Keratinocyte (primary cell): ENCODE measurements at regions not wholly inside any gene's neighbourhood (a gene's known extent, or its start where the extent isn't known, plus 50 kb on each side); places are given as distances from the start of the nearest gene placed in this dataset.

Source experiments
- DNase-seq: peaks from one replicate; pipeline ENCODE4 v3.0.0-alpha.2; 2011; ENCODE audit warnings: low read depth, missing footprints, low spot score
- FAIRE-seq: peaks from 2 replicates; lab custom pipeline; 2011; peaks lifted over from hg19 to GRCh38; lab: Jason Lieb, UNC
- H2AFZ ChIP-seq: 2 replicates; pipeline ENCODE4 v1.6.0; 2012; ENCODE audit warnings: low read length, control low read depth, inconsistent platforms; ENCODE audit not compliant: control insufficient read depth
- H3K27ac ChIP-seq: 2 replicates; pipeline ENCODE4 v1.5.1; 2011; ENCODE audit warnings: low read length; ENCODE audit not compliant: control insufficient read depth, insufficient read depth
- H3K27me3 ChIP-seq: 3 replicates; pipeline ENCODE4 v1.6.0; 2011; ENCODE audit warnings: low read length; ENCODE audit not compliant: control insufficient read depth, insufficient read depth; ENCODE audit errors: extremely low read depth
- H3K36me3 ChIP-seq, 2 experiments: 2 replicates in 1 of 2; 3 replicates in 1 of 2; pipeline ENCODE4 v1.5.1; 2011; ENCODE audit warnings: low read length in 2 of 2, mild to moderate bottlenecking in 1 of 2; ENCODE audit not compliant: control insufficient read depth in 2 of 2, insufficient read depth in 2 of 2; ENCODE audit errors: extremely low read depth in 1 of 2
- H3K4me1 ChIP-seq: 3 replicates; pipeline ENCODE4 v1.5.1; 2011; ENCODE audit warnings: low read length; ENCODE audit not compliant: control insufficient read depth, insufficient read depth; ENCODE audit errors: extremely low read depth
- H3K4me2 ChIP-seq: 3 replicates; pipeline ENCODE4 v1.6.0; 2011; ENCODE audit warnings: low read depth, low read length; ENCODE audit not compliant: control insufficient read depth, insufficient read depth; ENCODE audit errors: extremely low read depth
- H3K4me3 ChIP-seq, 3 experiments: fragments of 200-600 bp in 1 of 3; sonication (generic) in 1 of 3; 2 replicates in 2 of 3; 3 replicates in 1 of 3; pipeline ENCODE4 v1.5.1; 2011 to 2016; ENCODE audit warnings: low read length in 3 of 3, mild to moderate bottlenecking in 3 of 3, control low read depth in 2 of 3, inconsistent platforms in 1 of 3, low read depth in 1 of 3, mixed read lengths in 1 of 3, mixed run types in 1 of 3, moderate library complexity in 1 of 3; ENCODE audit not compliant: control insufficient read depth in 2 of 3, insufficient read depth in 2 of 3; ENCODE audit errors: extremely low read depth in 1 of 3
- H3K79me2 ChIP-seq: 2 replicates; pipeline ENCODE4 v1.6.0; 2012; ENCODE audit warnings: low read length; ENCODE audit not compliant: control insufficient read depth, insufficient read depth
- H3K9ac ChIP-seq: 3 replicates; pipeline ENCODE4 v1.6.0; 2011; ENCODE audit warnings: low read length; ENCODE audit not compliant: control insufficient read depth, insufficient read depth; ENCODE audit errors: extremely low read depth
- H3K9me1 ChIP-seq: 3 replicates; pipeline ENCODE4 v1.6.0; 2011; ENCODE audit warnings: low read length; ENCODE audit not compliant: control insufficient read depth, insufficient read depth; ENCODE audit errors: extremely low read depth
- H3K9me3 ChIP-seq: 2 replicates; pipeline ENCODE4 v1.5.1; 2012; ENCODE audit warnings: low read depth, low read length; ENCODE audit not compliant: control insufficient read depth
- H4K20me1 ChIP-seq: 3 replicates; pipeline ENCODE4 v1.6.0; 2011; ENCODE audit warnings: low read length; ENCODE audit not compliant: control insufficient read depth, insufficient read depth; ENCODE audit errors: extremely low read depth
- EZH2 ChIP-seq: IDR thresholded peaks from one replicate; pipeline ENCODE4 v1.6.1; 2012; ENCODE audit warnings: inconsistent platforms, mild to moderate bottlenecking, low read length, moderate library complexity
- dilution Hi-C: fragments of 300-500 bp; cut with MboI; formaldehyde crosslinking; loops from one replicate; pipeline ENCODE4 v1.7.0; 2020; ENCODE audit warnings: low sequenced_read_pairs; ENCODE audit not compliant: extremely low pct_ligation_motif_present
- TF ChIP-seq, protein P1 (sequence below), 3 experiments: IDR thresholded peaks in 1 of 3; conservative IDR thresholded peaks in 1 of 3; optimal IDR thresholded peaks in 1 of 3; 2 replicates in 2 of 3; 3 replicates in 1 of 3; pipeline versions ENCODE3 to v1.5.1; 2011; ENCODE audit warnings: low read length in 3 of 3, mild to moderate bottlenecking in 3 of 3, moderate library complexity in 2 of 3, control low read depth in 1 of 3, inconsistent platforms in 1 of 3; ENCODE audit not compliant: insufficient read depth in 2 of 3; ENCODE audit errors: extremely low read depth in 1 of 3

GRCh38 chr14:24705840-24706239 is 71.8 kb upstream of the GZMB start:
- Histone ChIP-seq H3K4me3 (no peak overlapping the region), H2AFZ (no peak overlapping the region), H3K9me3 (no peaks in the 10 kb centered on the region), H3K9ac (no peak overlapping the region), H3K27ac (no peak overlapping the region), H3K79me2 (no peaks in the 10 kb centered on the region), H4K20me1 (no peaks in the 10 kb centered on the region), H3K36me3 (no peaks in the 10 kb centered on the region), H3K9me1 (no peaks in the 10 kb centered on the region), H3K4me1 (no peaks in the 10 kb centered on the region), H3K27me3 (no peaks in the 10 kb centered on the region), H3K4me2 (no peak overlapping the region)
- FAIRE-seq = no peak
- no peak for DNase-seq
- TF ChIP-seq, protein P1, sequence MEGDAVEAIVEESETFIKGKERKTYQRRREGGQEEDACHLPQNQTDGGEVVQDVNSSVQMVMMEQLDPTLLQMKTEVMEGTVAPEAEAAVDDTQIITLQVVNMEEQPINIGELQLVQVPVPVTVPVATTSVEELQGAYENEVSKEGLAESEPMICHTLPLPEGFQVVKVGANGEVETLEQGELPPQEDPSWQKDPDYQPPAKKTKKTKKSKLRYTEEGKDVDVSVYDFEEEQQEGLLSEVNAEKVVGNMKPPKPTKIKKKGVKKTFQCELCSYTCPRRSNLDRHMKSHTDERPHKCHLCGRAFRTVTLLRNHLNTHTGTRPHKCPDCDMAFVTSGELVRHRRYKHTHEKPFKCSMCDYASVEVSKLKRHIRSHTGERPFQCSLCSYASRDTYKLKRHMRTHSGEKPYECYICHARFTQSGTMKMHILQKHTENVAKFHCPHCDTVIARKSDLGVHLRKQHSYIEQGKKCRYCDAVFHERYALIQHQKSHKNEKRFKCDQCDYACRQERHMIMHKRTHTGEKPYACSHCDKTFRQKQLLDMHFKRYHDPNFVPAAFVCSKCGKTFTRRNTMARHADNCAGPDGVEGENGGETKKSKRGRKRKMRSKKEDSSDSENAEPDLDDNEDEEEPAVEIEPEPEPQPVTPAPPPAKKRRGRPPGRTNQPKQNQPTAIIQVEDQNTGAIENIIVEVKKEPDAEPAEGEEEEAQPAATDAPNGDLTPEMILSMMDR (optimal IDR thresholded peaks at IDR 0.05 in 1 of 3, IDR thresholded peaks at IDR 0.05 in 1 of 3, conservative IDR thresholded peaks at IDR 0.05 in 1 of 3; ENCODE audit: extremely low read depth in 1 of 3, insufficient read depth in 2 of 3, low read length in 3 of 3) = no peak
- TF ChIP-seq EZH2 = no peak
- dilution Hi-C loops = no loop called here

- Histone ChIP-seq H3K36me3 (no peaks in the 10 kb centered on the region), H3K4me1 (no peaks in the 10 kb centered on the region), H3K9me3 (no peaks in the 10 kb centered on the region), H4K20me1 (no peaks in the 10 kb centered on the region), H3K4me3 (no peak overlapping the region), H3K27ac (no peak overlapping the region), H3K4me2 (no peak overlapping the region), H3K79me2 (no peaks in the 10 kb centered on the region), H3K27me3 (no peaks in the 10 kb centered on the region), H2AFZ (no peak overlapping the region), H3K9me1 (no peaks in the 10 kb centered on the region), H3K9ac (no peak overlapping the region)
- DNase-seq (no peak), FAIRE-seq (no peak)
- dilution Hi-C loops = no loop called here
- no peak for TF ChIP-seq EZH2
- TF ChIP-seq, protein P1 (optimal IDR thresholded peaks at IDR 0.05 in 1 of 3, IDR thresholded peaks at IDR 0.05 in 1 of 3, conservative IDR thresholded peaks at IDR 0.05 in 1 of 3; ENCODE audit: extremely low read depth in 1 of 3, insufficient read depth in 2 of 3, low read length in 3 of 3) = no peak
Measured at GRCh38 chr14:24701062-24701461, 67.1 kb upstream of the GZMB start.
